GM19099 (cell line): ENCODE measurements at regions not wholly inside any gene's neighbourhood (a gene's known extent, or its start where the extent isn't known, plus 50 kb on each side); places are given as distances from the start of the nearest gene placed in this dataset.

Source experiments
- POLR2A ChIP-seq: IDR thresholded peaks from 3 replicates; pipeline ENCODE4 v1.6.1; 2011; ENCODE audit warnings: low read depth; ENCODE audit not compliant: insufficient read length; ENCODE audit errors: extremely low read depth

- no peak for TF ChIP-seq POLR2A
Measured at GRCh38 chr5:88389338-88390095, 120.9 kb upstream of the TMEM161B start.

- no peak for TF ChIP-seq POLR2A
Measured at GRCh38 chr5:88388476-88389337, 120.1 kb upstream of the TMEM161B start.

DNA sequence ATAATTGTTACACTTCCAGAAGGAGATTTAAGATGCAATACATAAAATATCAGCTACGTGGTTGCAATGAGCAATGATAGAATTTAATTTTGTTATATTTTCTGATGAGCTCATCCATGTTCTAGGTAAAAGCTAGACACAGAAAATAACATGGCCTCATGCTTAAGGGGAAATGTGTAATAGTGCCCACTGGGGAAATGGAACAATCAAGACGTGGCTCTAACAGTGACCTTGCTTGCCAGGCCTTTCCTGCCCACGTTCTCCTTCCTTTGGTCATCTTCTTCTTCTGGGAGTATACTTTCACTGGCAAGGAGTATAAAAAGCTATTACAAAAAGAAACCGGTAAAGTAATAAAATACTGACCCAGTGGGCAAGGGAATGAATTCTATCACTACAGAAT lies 116.2 kb upstream of the TMEM161B start:
- no peak for TF ChIP-seq POLR2A

DNA sequence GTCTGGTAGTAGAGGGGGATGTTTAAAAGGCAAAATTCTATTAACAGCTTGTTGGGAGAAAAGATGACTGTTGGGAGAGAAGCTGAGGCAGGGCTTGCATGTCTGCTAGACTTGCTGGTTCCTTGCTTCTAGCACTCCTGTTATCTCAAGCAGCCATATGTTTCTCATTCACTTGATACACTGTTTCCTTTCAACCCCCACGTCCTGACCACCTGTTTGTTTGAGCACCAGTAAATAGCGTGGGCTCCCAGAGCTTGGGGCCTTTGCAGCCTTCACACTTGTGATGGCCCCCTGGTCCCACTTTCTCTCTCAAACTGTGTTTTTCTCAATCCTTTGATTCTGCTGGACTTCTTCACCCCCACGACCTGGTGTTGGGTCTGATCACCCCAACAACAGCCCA lies 111.7 kb upstream of the TMEM161B start:
- TF ChIP-seq POLR2A = no peak

DNA sequence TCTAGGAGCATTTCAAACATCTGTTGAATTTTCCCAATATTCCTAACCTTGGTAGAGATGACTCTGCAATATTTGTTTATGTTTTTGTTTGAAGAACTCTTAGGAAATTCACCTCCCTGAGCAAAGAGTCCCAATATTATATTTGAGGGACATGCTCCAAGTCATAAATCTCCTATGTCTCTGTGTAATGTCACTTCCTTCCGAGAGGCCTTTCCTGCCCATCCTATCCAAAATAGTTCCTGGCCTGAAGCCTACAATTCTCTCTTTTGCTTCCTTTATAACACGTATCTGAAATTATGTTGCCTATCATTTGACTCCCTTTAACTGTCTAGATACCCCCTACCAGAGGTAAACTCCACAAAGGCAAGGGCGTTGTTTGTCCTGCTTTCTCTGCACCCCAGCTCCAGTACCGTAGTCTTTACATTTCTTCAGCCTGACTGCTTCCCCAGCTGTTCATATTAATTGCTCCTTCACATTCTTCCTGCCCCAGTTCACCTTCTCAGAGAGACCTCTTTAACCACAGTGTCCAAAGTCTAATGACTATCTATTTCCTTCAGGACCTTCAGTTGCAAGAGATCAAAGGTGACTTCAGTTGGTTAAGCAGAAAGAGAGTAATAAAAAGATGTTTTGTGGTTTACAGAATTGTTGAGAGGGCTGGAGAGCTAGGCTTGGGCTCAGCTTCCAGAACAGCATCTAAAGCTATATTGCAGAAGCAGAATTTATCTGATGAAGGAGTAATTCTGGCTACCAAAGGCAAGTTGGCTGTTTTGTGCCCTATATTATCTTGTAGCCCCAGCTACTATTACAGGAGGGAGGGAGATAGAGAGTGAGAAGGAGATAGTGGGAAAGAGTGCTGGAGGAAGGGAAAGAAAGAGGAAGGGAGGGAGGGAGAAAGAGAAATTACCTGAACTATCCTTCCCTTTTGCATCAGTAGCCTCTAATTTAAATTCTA lies 109.3 kb upstream of the TMEM161B start:
- TF ChIP-seq POLR2A = no peak

- no peak for TF ChIP-seq POLR2A
Measured at GRCh38 chr5:88377240-88377639, 108.6 kb upstream of the TMEM161B start.

- no peak for TF ChIP-seq POLR2A
Measured at GRCh38 chr5:88376728-88377127, 108.1 kb upstream of the TMEM161B start.

- TF ChIP-seq POLR2A = no peak
Measured at GRCh38 chr5:88374391-88374790, 105.7 kb upstream of the TMEM161B start.

GRCh38 chr5:88370824-88371223 lies 102.2 kb upstream of the TMEM161B start:
- no peak for TF ChIP-seq POLR2A

GRCh38 chr5:88368201-88368600 lies 99.6 kb upstream of the TMEM161B start:
- TF ChIP-seq POLR2A = no peak

- no peak for TF ChIP-seq POLR2A
Measured at GRCh38 chr5:88364991-88365390, 96.3 kb upstream of the TMEM161B start.

- no peak for TF ChIP-seq POLR2A
Measured at GRCh38 chr5:88355490-88356050, 86.9 kb upstream of the TMEM161B start.

- no peak for TF ChIP-seq POLR2A
Measured at GRCh38 chr5:88325868-88326267, 57.2 kb upstream of the TMEM161B start.

- no peak for TF ChIP-seq POLR2A
Measured at GRCh38 chr5:88322785-88323184, 54.1 kb upstream of the TMEM161B start.
